Central memory CD4-positive, alpha-beta T cell (primary cell): ENCODE measurements at regions not wholly inside any gene's neighbourhood (a gene's known extent, or its start where the extent isn't known, plus 50 kb on each side); places are given as distances from the start of the nearest gene placed in this dataset.
"Not testable (repeated sequence)": the region's sequence is repeated elsewhere in the genome, so short reads cannot be mapped to it uniquely, and the experiment has no call there.

Experiments used
- DNase-seq: peaks from one replicate; pipeline ENCODE4 v3.0.0; 2022

DNA sequence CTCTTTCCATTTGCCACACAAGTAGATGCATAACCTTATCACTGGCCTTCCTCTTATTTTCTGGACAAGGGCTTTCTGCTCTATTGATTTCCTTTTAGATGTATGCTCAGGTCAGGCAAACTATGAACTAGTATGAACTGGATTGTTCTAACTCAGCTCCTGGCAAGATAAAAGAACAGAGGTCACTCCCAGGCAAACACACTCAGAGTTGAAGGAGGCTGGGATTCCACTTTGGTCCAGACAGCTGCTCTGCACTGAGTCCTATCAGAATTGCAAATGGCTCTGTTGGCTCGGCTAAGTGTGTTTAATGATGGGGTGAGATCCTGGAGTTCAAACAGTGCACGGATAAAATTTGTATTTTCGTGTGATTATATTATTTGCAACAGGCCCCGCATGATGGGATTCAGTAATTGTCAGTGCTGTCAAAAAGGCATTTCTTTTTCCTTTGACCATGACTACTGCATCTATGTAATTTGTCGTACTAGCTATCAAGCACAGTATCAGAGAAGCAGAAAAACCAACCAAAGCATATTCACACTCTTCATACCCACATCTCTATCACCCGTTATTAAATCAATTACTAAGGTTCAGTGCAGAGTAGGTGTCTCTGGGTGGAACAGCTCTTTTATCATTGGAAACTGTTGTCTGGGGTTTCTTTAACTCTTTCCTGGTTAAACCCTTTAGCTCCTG is 288.1 kb upstream of the PRKCQ start:
- DNase-seq: no peak

DNA sequence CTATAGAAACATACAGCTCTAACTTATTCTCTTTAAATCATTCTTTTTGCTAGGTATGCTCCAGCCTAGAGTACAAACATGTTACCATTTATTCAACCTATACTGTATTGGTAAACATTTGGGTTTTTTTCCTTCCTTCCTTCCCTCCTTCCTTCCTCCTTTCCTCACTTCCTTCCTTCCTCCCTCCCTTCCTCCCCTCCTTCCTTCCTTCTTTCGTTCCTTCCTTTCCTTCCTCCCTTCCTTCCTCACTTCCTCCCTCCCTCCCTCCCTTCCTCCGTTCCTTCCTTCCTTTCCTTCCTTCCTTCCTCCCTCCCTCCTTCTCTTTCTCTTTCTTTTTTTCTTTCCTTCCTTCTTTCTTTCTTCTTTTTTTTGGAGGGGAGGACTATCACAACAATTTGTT is 286.7 kb upstream of the PRKCQ start:
- DNase-seq: no peak

GRCh38 chr10:6864142-6864541 is 284.1 kb upstream of the PRKCQ start:
- no peak for DNase-seq

GRCh38 chr10:6863381-6863780 is 283.3 kb upstream of the PRKCQ start:
- DNase-seq: no peak

- no peak for DNase-seq
These were observed 270.4 kb upstream of the PRKCQ start for GRCh38 chr10:6850452-6850851.

GRCh38 chr10:6847561-6847960 is 267.5 kb upstream of the PRKCQ start:
- no peak for DNase-seq

- DNase-seq: no peak
These were observed 264.0 kb upstream of the PRKCQ start for GRCh38 chr10:6843894-6844650.

DNA sequence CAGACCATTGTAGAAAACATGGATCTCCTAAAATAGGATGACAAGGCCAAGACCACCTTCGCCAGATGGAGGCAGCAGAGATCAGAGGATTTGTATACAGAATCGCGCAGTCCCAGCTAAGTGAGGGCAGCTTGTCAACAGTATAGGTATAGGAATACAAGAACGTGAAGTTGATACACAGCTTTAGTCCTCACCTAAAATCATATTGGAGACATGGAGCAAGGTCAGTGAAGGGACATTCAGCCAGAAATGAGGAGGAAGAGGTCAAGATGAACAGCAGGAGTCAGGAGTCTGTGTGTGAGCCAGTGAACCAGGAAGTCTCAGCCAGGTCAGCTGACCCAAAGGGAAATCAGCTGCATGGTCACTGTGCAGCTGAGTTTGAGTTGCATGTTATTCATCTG is 263.4 kb upstream of the PRKCQ start:
- DNase-seq: no peak

DNA sequence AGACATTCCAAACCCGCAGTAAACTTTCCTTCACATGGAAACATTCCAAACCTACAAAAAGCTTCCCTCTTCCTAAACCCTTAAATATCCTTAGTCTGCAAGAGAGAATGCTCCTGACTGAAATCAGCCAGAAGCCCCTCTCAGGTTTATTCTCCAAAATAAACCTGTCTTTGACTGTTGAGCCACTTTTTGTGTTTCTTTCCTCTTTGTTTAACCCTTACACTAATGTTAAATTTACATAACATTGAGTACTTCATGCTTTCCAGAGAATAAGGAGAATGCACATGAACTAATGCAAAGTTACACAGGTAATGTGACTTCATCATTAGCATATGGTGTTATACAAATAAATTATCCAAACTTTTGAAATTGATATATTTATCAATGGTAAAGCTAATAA is 262.6 kb upstream of the PRKCQ start:
- no peak for DNase-seq

DNA sequence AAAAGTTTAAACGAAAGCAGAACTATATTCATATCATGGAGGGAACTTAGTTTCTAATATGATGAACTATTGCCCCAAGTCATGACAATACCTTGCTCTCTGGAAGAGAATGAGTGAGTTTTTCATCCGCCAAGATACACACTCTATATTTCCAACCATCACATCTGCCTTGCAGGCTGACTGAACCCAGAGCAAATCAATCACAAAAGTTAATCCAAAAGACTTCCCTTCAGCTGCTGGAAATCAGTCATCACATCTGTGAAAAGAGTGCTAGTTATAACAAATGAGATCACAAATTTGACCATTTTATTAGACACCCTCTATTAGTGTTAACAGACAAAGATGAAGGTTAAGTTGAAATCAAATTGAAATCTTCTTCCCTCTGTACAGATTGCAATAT is 261.7 kb upstream of the PRKCQ start:
- no peak for DNase-seq

DNA sequence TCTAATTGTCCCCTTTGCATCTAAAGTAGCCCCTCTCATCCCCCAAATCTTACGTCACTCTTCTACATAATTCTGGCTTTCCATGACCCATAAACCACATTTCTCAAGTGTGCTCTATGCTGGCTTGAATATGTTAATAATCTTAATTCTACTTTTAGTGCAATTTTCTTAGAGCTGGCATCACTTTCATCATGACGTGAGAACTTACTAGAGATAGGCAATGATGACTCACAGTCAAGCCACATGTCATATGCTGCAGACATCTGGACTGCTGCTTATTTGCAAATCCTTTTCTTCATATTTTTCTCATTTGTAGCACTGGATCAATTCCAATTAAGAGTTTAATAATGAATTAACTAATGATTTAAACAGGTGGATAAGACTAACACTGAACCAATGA is 260.7 kb upstream of the PRKCQ start:
- DNase-seq: no peak

DNA sequence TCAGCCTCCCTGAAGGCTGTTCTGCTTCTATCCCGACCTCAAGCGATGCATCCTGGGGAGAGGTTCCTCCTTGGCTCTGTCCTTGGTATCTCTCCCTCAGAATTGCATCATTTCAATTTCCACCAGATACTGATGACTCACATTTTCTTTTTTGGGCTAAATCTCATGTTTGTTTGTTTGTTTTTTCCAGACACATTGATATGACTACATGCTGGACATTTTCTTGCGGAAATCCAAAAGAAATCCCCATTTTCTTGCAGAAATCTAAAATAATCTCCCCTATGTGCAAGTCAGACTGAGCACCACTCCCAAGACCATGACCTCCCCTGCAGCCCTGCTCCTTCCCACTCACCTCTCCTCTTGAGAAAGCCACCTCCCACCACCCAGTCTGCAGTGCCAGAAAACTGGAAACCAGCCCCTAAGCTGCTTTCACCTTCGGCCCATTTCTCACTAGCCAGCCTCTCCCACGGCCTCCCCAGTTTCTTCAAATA is 260.2 kb upstream of the PRKCQ start:
- no peak for DNase-seq

DNA sequence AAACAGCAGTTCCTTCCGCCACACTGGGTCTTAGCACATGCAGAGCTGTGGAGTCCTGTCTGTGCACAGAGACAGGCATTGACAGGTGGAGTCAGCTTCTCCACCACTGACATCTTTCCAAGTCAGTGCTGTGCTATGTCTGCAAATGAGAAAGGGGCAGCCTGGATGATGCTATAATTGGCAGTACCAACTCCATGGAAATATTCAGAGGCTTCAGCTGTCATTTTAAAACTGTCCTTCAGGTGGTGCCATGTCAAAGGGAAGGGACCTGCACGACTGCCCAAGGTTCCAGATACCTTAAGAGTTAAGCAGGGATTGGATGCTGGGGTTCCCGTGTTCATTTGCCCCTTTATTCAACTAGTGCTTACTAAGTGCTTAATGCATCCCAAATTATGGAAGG is 258.0 kb upstream of the PRKCQ start:
- no peak for DNase-seq

DNA sequence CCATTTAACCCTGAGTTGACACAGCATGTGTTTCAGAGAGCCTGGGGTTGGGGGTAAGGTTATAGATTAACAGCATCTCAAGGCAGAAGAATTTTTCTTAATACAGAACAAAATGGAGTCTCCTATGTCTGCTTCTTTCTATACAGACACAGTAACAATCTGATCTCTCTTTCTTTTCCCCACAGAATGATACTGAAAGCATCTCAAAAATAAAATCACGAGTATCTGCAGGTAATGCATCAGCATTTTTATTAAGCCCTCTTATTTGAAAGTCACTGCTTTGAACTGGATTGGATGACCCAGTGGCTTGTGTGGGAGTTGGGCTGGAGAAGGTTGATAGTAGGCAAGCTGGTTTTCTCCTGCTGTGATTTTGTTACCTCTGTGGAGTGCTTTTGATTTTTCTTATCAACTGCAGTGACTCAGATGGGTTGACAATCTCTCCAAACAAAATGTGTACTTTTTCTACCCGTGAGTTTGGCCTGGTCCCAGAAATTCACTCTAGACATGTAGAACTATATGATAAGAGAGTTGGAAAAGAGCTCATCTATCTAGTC is 253.5 kb upstream of the PRKCQ start:
- DNase-seq: no peak

DNA sequence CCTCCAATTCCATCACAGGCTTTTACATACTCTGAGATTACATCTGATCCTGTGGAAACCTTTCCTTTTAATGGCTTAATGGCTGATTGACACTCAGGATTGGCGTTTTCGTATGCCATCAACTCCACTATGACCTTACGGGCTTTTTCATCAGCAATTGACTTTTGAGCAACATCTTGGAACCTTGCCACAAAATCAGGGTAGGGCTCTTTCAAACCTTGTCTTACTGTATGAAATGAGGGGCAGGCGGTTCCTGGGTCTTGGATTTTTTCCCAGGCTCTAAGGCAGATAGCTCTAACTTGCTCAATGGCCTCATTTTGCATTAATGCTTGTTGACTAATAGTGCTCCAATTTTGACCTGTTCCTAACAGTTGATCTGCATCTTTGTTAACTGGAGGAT is 250.9 kb upstream of the PRKCQ start:
- DNase-seq: not testable (repeated sequence)

DNA sequence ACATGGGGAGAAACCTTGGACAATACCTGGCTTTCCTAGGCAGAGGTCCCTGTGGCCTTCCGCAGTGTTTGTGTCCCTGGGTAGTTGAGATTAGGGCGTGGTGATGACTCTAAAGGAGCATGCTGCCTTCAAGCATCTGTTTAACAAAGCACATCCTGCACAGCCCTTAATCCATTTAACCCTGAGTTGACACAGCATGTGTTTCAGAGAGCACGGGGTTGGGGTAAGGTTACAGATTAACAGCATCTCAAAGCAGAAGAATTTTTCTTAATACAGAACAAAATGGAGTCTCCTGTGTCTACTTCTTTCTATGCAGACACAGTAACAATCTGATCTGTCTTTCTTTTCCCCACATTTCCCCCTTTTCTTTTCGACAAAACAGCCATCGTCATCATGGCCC is 244.7 kb upstream of the PRKCQ start:
- not testable (repeated sequence) for DNase-seq

GRCh38 chr10:6823770-6824169 is 243.7 kb upstream of the PRKCQ start:
- no peak for DNase-seq

- DNase-seq: no peak
These were observed 239.2 kb upstream of the PRKCQ start for GRCh38 chr10:6819301-6819700.

GRCh38 chr10:6817770-6818169 is 237.7 kb upstream of the PRKCQ start:
- no peak for DNase-seq

- no peak for DNase-seq
These were observed 235.3 kb upstream of the PRKCQ start for GRCh38 chr10:6815346-6815745.

- no peak for DNase-seq
These were observed 233.8 kb upstream of the PRKCQ start for GRCh38 chr10:6813856-6814255.

DNA sequence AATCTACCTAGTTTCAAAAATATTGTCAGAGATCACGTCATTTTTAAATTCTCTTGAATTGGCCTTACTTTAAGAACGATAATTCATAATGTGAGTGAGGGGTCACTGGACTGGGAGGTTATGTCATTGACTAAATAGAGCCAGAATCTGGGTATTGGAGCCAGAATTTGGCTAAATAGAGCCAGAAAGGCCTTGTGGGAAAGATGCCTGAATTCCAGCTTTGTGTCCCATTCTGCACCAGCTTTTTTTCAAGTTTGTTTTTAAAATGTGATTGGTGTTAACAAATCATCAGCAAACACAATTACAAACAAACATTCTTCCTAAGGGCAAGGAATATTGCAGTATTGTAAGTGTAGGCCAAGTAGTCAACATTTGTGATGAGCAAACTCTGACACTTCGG is 233.2 kb upstream of the PRKCQ start:
- no peak for DNase-seq

GRCh38 chr10:6811153-6811552 is 231.1 kb upstream of the PRKCQ start:
- DNase-seq: no peak

DNA sequence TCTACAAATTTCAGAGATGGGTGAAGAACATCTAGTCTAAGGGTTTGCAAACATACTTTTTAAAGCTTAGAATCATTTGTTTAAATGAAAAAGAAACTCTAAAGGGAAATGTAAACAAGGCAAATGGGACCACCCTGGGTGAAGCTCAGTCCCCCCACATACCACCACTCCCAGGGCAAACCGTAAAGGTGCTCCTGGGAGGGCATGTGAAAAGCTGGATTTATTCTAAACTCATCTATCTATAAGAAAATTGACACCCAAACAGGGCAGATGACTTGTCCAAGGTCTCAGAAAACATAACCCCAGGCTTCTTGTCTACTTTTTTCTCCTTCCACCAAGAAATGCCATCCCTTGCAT is 223.3 kb upstream of the PRKCQ start:
- no peak for DNase-seq
